ENCODE measurements at regions not wholly inside any gene's neighbourhood (a gene's known extent, or its start where the extent isn't known, plus 50 kb on each side); places are given as distances from the start of the nearest gene placed in this dataset.
"Not testable (repeated sequence)": the region's sequence is repeated elsewhere in the genome, so short reads cannot be mapped to it uniquely, and the experiment has no call there.

GRCh38 chr16:88170528-88170991 is 212.2 kb upstream of the ZNF469 start:
- Histone ChIP-seq H3K4me3 (no peak overlapping the region), H3K9me3 (no peaks in the 10 kb centered on the region), H3K36me3 (no peaks in the 10 kb centered on the region), H3K27ac (no peak overlapping the region), H3K4me1 (peaks cover 0 to 33% (median 6%) of the 10 kb centered on the region in 3 donors), H3K27me3 (peaks cover 23% of the 10 kb centered on the region)
- 49 to 71% methylated on average over 4 to 6 of the region's 17 CpGs for WGBS, 2 donors (ENCODE audit: low coverage in 1 of 2)
- ATAC-seq: no peak
- TF ChIP-seq POLR2AphosphoS5 (IDR thresholded peaks at IDR 0.05) (no peak), CTCF (IDR thresholded peaks at IDR 0.05) (no peak), POLR2A (IDR thresholded peaks at IDR 0.05) (no peak), EP300 (IDR thresholded peaks at IDR 0.05) (no peak)

- H3K9me3 ChIP-seq, H3K27ac ChIP-seq, H3K4me3 ChIP-seq, H3K36me3 ChIP-seq, ATAC-seq: not testable (repeated sequence)
- peaks cover 23% of the 10 kb centered on the region for H3K27me3 ChIP-seq
- 80% methylated on average over 1 of the region's 1 CpG; no CpG with 5 or more reads in 1 of the 2 donors for WGBS, 2 donors (ENCODE audit: low coverage in 1 of 2)
- H3K4me1 ChIP-seq: peaks cover 0 to 33% (median 6%) of the 10 kb centered on the region in 3 donors
Observed at GRCh38 chr16:88171126-88171525, 211.6 kb upstream of the ZNF469 start.

- H3K4me3 ChIP-seq, ATAC-seq: not testable (repeated sequence)
- no CpG with 5 or more reads among the region's 8 CpGs for WGBS, 2 donors (ENCODE audit: low coverage in 1 of 2)
Observed at GRCh38 chr16:88176184-88176583, 206.6 kb upstream of the ZNF469 start.

GRCh38 chr16:88176591-88177180 is 206.1 kb upstream of the ZNF469 start:
- 84 to 95% methylated on average over 12 to 17 of the region's 23 CpGs for WGBS, 2 donors (ENCODE audit: low coverage in 1 of 2)
- not testable (repeated sequence) for H3K27me3 ChIP-seq, H3K9me3 ChIP-seq, ATAC-seq, H3K4me3 ChIP-seq, H3K36me3 ChIP-seq, H3K4me1 ChIP-seq, H3K27ac ChIP-seq

More at GRCh38 chr16:88176184-88176583, 206.6 kb upstream of the ZNF469 start:
- H3K27ac ChIP-seq, H3K4me1 ChIP-seq, H3K9me3 ChIP-seq, H3K27me3 ChIP-seq, H3K36me3 ChIP-seq: not testable (repeated sequence)

- H3K36me3 ChIP-seq, H3K4me1 ChIP-seq, H3K9me3 ChIP-seq, H3K27me3 ChIP-seq, ATAC-seq, H3K27ac ChIP-seq, H3K4me3 ChIP-seq: not testable (repeated sequence)
- no CpG with 5 or more reads among the region's 15 CpGs for WGBS, 2 donors (ENCODE audit: low coverage in 1 of 2)
Observed at GRCh38 chr16:88178251-88178650, 204.5 kb upstream of the ZNF469 start.

- not testable (repeated sequence) for H3K27ac ChIP-seq, H3K4me3 ChIP-seq, ATAC-seq, H3K36me3 ChIP-seq, H3K4me1 ChIP-seq, H3K9me3 ChIP-seq, H3K27me3 ChIP-seq
- 62 to 93% methylated on average over 6 to 9 of the region's 15 CpGs for WGBS, 2 donors (ENCODE audit: low coverage in 1 of 2)
Observed at GRCh38 chr16:88178896-88179295, 203.9 kb upstream of the ZNF469 start.

- H3K36me3 ChIP-seq, H3K9me3 ChIP-seq, H3K27me3 ChIP-seq, ATAC-seq, H3K4me3 ChIP-seq, H3K4me1 ChIP-seq, H3K27ac ChIP-seq: not testable (repeated sequence)
- WGBS, 2 donors (ENCODE audit: low coverage in 1 of 2): 85 to 89% methylated on average over 10 to 20 of the region's 33 CpGs
Observed at GRCh38 chr16:88182967-88183881, 199.5 kb upstream of the ZNF469 start.

GRCh38 chr16:88184053-88184452 is 198.7 kb upstream of the ZNF469 start:
- not testable (repeated sequence) for H3K4me3 ChIP-seq, H3K4me1 ChIP-seq, H3K27ac ChIP-seq, H3K9me3 ChIP-seq, H3K27me3 ChIP-seq, H3K36me3 ChIP-seq, ATAC-seq
- no CpG with 5 or more reads among the region's 14 CpGs for WGBS, 2 donors (ENCODE audit: low coverage in 1 of 2)

- not testable (repeated sequence) for H3K9me3 ChIP-seq, H3K27me3 ChIP-seq, H3K36me3 ChIP-seq, H3K4me3 ChIP-seq, ATAC-seq, H3K4me1 ChIP-seq, H3K27ac ChIP-seq
- 91% methylated on average over 9 of the region's 36 CpGs; no CpG with 5 or more reads in 1 of the 2 donors for WGBS, 2 donors (ENCODE audit: low coverage in 1 of 2)
Observed at GRCh38 chr16:88184566-88185355, 198.0 kb upstream of the ZNF469 start.

GRCh38 chr16:88185406-88185805 is 197.4 kb upstream of the ZNF469 start:
- not testable (repeated sequence) for H3K4me3 ChIP-seq, H3K4me1 ChIP-seq, H3K27me3 ChIP-seq, H3K36me3 ChIP-seq, ATAC-seq, H3K9me3 ChIP-seq, H3K27ac ChIP-seq
- WGBS, 2 donors (ENCODE audit: low coverage in 1 of 2): 84 to 94% methylated on average over 3 to 4 of the region's 9 CpGs

GRCh38 chr16:88185976-88186888 is 196.5 kb upstream of the ZNF469 start:
- H3K4me1 ChIP-seq, H3K27me3 ChIP-seq, H3K9me3 ChIP-seq, H3K36me3 ChIP-seq: not testable (repeated sequence)
- WGBS, 2 donors (ENCODE audit: low coverage in 1 of 2): 60 to 61% methylated on average over 5 to 12 of the region's 55 CpGs
- Histone ChIP-seq H3K27ac (peak overlapping the region in 1 of 4 donors; percentile 19), H3K4me3 (peak overlapping the region in 1 of 2 donors; percentile 18)
- ATAC-seq: peak; percentile 71
